Left renal cortex interstitium (tissue), 4 donors: ENCODE measurements at regions not wholly inside any gene's neighbourhood (a gene's known extent, or its start where the extent isn't known, plus 50 kb on each side); places are given as distances from the start of the nearest gene placed in this dataset.

Source experiments
- DNase-seq, 4 donors: peaks; one replicate each; pipeline ENCODE4 v3.0.0-alpha.2; 2013; ENCODE audit warnings: low read depth in 4 of 4, low spot score in 2 of 4, missing footprints in 1 of 4

DNA sequence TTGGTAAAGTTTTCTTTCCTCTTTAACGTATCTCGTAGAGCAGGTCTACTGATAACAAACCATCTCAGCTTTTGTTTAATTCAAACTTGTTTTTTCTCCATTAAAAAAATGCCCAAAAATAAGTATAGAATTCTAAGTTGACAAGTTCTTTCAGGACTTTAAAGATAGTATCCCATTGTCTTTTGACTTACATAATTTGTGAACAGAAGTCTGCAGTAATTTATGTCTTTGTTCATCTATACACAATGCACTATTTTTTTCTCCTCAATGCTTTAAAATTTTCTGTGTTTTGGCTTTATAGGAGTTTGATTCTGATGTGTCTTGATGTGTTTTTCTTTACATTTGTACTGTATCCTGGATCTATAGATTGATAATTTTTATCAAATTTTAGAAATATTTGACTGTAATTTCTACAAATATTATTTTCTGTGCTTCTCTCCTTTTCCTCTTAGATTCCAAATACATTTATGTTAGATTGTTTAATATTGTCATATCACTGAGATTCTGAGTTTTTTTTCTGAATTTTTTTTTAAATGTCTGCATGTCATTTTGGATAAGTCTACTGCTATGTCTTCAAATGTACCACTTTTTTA lies 143.3 kb downstream of the FTCDNL1 start:
- DNase-seq, result no peak

DNA sequence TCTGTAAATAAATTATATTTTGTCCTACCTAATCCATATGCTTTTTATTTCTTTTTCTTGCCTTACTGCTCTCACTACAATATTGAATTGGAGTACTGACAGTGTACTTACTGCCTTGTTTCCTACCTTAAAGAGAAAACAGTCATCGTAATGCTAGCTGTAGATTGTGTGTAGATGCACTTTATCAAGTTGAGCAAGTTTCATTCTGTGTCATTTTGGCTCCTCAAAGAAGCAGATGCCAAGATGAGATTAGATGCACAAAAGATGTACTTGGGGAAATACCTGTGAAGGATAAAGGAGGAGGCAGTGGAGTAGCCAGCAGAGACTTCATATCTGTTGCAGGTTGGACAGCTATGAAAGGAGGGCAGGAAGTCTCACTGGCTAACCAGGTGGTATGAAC lies 145.5 kb downstream of the FTCDNL1 start:
- DNase-seq, result no peak

DNA sequence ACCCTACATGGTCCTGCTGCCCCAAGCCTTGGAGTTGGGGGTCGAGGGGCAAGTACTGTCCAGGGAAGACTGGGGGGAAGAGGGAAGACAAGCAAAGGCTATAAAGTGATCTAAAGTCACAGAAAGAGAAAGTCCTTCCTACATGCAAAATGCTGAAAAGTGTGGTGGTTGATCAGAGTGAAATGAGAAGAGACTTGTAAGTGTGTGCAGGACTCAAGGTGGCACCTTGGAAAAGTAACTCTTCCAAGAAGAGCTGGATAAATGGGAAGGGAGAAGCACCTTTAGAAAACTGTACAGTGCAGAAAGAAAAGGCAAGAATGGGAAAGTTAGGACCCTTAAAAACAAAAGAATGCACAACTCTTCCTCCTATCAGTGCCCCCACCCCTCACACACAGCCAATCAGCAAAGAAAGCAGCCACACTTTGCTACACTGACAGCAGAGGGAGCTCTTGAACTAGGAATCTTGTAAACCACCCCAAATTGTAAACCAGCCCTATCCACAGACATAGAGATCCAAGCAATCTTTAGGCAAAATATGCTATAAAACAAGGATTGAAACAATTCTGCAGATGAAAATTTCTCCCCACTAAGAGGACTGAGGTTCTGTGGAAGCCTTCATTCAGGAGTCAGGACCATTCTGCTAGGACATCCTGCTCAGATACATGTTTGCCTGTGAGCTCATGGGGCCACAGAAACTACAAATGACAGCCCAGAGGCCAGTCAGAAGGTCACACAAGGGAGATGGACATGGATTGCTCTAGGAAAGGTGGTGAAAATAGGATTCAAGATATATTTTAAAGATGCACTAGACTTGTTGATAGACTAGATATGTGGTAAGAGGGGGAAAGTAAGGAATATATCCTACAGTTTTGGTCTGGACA lies 146.4 kb downstream of the FTCDNL1 start:
- no peak for DNase-seq

DNA sequence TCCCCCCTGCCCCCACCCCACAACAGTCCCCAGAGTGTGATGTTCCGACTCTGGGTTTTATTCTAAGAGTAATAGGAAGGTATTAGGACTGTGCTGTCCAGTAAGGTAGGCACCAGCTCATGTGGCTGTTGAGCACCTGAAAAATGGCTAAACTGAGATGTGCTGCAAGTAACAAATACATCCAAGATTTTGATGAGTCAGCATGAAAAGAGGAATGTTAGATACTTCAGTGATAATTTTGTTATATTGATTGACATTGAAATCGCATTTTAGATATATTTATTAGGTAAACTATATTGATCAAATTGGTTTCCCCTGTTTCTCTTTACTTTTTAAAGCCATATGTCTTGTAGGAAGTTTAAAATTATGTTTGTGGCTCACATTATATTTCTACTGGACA lies 147.8 kb downstream of the FTCDNL1 start:
- no peak for DNase-seq

DNA sequence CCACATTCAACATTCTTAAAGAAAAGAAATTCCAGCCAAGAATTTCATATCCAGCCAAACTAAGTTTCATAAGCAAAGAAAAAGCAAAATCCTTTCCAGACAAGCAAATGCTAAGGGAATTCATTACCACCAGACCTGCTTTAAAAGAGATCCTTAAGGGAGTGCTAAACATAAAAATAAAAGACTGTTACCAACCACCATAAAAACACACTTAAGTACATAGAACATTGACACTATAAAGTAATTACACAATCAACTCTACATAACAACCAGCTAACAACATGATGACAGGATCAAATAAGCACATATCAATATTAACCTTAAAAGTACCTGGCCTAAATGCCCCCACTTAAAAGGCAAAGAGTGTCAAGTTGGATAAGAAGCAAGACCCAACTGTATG lies 153.5 kb downstream of the FTCDNL1 start:
- DNase-seq, result no peak

DNA sequence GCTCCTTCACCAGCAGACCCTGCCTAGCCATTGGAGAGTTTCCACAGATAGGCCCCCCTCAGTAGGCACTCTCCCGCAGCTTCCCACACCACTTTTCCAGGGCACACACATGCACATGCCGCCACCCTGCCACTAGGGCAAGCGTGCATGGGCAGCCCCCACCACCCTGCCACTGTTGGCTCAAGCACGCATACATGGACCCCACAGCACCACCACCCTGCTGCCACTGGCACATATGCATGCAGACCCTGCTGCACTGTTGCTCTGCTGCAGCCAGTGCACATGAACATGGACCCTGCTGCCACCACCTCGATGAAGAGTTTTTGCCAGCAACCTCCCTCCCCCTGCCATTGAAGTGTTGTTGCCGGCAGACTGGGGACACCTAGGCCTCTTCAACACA lies 154.9 kb downstream of the FTCDNL1 start:
- no peak for DNase-seq

DNA sequence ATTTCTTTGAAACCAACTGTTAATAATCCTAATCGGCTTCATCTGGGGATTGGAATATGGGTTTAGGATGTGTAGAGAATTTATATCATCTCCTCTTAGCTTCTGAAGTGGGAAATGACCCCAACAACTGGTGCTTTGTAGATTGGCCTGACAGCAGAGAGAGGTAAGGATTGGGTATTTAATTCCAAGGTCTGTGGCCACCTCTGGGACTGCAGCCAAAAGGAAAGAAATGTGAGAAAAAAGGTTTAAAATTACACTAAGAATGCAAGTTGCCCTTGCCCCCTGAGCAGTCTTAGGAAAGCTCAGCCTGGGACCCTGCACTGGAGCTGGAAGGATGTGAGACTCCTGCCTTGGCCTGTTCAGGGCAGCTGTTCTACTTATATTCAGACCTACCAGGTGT lies 157.1 kb downstream of the FTCDNL1 start:
- DNase-seq, result no peak

DNA sequence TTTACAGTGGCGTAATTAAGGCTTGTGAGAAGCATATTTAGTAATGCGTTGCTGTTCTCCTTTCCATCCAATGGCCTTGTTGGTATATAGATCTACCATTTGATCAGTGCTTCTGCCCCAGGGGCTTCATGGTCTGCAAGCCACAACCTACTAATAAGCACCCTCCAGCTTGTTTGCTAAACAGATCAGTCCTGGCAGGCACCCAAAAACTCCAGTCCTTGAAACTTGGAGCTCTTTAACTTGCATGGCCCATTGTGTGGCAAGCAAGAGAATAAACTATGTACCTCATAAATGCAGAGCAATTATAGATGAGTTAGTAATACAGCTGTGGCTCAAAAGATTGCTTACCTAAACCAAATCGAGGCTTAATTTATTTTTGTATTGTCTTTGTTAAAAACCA lies 158.5 kb downstream of the FTCDNL1 start:
- no peak for DNase-seq

DNA sequence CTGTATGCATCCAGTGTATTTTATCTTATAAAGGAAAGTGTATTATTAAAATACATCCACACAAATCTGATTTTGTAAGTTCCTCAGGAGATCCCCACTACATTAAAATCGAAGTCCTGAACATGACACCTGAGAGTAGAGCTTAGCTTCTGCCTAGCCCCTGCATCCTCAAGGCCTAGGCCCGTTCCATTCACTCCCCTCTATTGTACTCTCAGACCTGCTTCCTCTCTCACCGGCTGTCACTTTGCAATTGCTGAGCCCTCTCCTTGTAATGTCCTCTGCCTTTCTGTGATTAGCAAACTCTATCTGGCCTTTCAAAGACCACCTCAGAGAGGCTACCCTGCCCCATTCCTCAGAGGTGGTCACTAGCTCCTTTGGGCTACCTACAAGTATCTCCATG lies 160.8 kb downstream of the FTCDNL1 start:
- DNase-seq, result no peak

DNA sequence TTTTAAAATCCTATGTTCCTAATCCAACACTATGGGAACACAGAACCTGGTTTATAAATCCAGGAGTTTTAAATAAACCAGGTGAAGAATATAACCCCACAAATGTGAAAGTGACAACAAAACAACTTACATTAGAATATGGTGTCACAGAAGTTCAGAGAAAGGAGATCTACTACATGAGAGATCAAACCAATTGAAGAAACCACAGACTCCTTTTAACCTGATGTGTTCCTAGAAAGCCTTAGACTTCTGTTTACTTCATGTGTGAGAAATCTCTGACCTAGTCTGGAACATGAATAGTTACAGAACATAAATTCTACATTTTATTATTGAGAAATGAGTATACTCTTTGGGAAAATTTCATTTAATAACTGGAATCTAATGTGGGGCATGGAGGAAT lies 165.3 kb downstream of the FTCDNL1 start:
- no peak for DNase-seq

DNA sequence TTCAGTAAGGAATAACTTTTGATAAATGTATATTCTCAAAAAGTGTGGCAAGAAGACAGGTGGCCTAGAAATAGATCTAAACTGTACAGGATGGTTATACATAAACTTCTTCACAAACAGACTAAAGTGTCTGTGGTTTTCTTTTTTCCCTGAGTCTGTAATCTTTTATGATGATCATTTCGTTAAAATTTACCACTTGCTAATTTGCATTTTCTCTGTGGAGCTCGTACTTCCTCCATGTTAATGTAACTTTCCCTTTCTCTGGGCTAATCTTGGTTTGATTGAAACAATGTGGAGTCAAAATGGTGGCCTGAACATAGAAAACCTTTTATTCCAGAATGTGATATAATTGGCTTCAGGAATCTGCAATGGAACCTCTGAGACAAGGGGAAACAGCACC lies 166.2 kb downstream of the FTCDNL1 start:
- DNase-seq, result no peak

DNA sequence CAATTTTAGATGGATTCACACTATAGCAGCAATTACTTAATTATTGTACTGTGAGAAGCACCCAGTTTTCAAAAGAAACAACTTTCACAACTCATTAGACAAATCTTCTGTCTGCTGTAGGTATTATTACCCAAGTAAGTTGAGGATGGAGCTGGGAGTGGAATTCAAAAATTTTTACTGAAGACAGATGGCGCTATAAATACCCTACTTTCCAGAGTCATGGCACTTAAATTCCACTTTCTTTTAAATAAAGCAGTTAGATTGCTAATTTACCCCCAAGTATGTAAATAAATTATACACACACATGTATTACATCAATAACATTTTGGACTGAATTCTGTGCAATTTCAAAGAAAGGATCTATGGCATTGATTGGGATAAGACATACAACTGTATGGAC lies 166.8 kb downstream of the FTCDNL1 start:
- DNase-seq, result no peak

DNA sequence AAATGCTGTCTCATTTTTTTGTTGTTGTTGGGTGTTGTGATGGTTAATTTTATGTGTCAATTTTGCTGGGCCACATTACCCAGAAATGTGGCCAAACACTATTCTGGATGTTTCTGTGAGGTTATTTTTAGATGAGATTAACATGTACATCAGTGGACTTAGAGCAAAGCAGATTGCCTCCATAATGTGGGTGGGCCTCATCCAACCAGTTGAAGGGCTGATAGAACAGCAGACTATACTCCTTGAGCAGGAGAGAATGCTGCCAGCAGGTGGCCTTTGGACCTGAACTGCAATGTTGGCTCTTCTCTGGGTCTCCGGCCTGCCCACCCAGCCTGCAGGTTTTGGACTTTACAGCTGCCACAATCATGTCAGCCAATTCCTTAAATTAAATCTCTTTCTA lies 169.0 kb downstream of the FTCDNL1 start:
- DNase-seq, result no peak

DNA sequence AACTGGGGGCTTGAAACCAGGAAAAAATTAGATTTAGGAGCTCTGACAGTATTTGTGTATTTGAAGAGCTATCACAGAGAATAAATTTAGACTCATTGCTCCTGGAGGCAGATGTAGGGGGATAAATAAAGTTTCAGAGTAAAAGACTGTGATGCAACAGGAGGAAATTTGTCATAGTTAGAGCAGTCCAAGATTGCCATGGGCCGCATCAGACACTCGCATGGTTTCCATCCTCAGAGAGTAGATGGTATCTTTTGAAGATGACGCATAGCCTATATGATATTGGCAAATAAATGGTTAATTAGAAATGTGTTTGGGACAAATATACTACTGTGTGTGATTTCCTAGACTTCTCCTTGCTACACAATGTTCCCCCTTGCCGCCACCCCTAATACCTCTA lies 170.5 kb downstream of the FTCDNL1 start:
- DNase-seq, result no peak

DNA sequence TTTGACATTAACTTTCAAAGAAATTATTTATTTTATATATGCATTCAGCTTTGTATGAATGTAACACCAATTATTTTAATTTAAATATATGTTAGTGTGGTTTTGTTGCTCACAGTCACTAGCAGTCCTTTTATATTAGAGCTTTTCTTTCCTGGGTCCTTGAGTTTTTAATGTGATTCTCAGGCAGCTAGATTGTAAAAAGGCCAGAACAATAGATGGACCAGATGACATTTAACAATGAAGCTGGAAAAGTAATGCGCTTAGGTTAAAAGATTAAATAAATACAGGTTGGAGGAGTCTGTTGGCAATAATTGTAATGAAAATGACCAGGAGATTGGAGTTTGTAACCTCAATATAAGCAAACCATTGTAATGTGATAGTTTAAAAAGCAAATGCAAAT lies 171.1 kb downstream of the FTCDNL1 start:
- no peak for DNase-seq

DNA sequence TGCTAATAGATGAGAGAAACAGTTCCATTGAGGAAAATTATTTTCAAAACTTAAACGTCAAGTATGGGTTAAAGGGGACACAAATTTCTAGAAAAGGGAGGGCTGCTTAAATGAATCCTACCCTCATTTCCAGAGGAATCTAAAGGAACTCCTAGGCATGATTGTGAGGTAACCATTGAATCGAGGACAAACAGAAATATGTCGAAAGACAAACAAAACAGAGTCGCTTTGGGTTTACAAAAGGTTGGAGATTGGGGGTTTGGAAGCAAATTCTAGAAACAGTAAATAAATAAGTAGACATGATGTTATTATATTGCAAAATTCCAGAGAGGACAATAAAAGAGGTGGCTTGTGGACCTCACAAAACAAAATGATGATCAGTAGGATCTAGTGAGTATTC lies 173.1 kb downstream of the FTCDNL1 start:
- DNase-seq, result no peak

DNA sequence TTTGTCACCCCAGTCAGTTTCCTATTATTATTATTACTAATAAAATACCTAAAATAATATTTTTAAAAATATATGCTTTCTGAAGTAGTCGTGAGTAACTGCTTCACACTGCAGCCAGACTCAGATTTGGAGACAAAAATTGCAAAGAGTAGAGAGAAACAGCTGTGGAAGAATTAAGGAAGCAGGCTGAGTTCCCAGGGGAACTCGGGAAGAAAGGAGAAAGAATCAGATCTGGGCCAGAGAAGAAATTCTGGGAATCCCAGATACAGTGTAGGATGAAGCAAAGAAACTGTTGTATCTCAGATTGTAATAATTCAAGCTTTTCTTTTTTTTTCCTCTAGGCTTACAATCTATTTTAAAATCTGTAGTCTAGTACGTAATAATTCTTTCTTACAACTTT lies 182.3 kb downstream of the FTCDNL1 start:
- no peak for DNase-seq

DNA sequence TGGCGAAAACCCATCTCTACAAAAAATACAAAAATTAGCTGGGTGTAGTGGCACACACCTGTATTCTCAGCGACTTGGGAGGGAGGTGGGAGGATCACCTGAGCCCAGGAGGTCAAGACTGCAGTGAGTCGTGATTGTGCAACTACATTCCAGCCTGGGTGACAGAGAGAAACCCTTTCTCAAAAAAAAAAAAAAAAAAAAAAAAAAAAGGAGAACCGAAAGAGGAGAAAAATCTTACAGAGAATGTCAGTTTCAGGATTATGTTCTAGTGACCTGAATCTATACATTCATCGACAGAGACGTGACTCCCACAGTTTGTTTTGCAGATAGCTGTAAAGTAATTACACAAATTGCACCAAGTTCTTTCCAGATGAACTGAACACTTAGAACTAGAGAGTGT lies 187.8 kb downstream of the FTCDNL1 start:
- no peak for DNase-seq

DNA sequence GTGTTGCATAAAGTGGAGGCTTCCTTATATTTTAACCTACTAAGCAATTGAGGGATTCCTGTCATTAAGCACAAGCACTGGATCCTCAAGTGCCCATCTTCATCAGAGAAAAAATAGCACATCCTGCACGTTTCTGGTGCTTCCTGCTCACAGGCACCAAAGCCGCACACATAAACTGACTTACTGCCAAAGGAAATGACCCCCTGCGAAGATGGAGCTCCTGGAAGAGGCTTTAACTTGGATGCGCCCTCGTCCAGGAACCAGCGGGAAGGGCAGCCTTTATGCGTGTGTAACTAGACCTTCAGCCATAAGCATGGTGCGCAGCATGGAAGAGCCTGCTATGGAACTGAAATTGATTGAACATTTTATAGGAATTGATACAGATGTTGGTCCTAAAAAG lies 188.7 kb downstream of the FTCDNL1 start:
- no peak for DNase-seq

DNA sequence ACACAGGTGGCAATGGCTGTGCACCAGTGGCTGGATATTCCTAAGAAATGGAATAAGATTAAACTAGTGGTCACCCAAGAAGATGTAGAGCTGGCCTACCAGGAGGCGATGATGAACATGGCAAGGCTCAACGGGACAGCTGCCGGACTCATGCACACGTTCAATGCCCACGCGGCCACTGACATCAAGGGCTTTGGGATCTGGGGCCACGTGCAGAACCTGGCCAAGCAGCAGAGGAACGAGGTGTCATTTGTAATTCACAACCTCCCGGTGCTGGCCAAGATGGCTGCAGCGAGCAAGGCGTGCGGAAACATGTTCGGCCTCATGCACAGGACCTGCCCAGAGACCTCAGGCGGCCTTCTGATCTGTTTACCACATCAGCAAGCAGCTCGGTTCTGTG lies 190.8 kb downstream of the FTCDNL1 start:
- DNase-seq, result no peak

DNA sequence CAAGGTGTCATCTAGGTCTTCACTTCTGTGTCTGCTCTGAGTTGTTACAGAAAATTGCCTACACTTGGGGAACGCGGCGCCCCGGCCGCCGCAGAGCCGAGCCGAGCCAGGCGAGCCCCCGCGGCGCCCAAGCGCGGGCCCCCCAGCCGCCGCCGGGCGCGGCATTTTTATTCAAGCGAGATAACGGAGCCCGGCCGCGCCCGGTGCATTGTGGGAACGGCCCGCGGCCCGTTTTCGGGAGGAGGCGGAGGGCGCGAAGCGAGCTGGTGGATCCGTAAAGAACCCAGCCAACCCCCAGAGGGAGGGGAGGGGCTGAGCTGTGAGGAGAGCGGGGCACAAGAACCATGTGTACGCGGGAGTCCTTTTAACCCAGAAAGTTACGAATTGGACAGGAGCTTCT lies 191.8 kb downstream of the FTCDNL1 start:
- peak in 2 of 4 donors; percentile 22 to 48 for DNase-seq

DNA sequence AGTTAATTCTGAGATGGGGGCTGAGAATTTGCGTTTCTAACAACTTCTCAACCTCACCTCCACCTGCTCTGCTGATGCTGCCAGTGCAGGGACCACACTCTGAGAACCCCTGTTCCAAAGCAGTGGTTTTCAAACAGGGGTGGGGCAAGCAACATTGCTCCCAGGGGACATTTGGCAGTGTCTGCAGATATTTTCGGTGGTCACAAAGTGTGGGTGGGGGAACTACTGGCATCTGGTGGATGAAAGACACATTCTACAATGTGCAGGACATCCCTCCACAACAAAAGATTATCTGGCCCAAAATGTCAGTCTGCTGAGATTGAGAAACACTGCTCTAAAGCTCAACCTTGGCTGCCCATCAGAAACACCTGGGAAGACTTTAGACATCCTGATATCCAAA lies 188.7 kb upstream of the SATB2 start:
- no peak for DNase-seq

DNA sequence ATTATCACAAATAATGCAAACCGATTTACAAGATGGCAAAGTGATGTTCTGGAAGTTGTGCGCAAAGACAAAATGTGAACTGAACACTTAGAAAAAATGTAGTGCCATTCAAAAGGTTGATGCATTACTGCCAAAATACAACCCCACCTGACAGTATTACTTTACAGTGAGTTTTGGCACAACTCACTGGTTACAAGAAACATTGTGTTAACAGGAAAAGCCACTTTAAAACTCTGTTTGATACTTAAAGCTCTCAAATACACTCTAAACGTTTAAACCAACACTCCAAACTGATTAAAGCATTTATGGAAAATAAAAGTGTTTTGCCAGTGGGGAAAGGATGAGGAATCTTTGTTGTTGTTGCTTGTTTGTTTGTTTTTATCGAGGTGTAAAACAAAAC lies 173.4 kb upstream of the SATB2 start:
- no peak for DNase-seq
